ENCODE measurements at regions not wholly inside any gene's neighbourhood (a gene's known extent, or its start where the extent isn't known, plus 50 kb on each side); places are given as distances from the start of the nearest gene placed in this dataset.

DNA sequence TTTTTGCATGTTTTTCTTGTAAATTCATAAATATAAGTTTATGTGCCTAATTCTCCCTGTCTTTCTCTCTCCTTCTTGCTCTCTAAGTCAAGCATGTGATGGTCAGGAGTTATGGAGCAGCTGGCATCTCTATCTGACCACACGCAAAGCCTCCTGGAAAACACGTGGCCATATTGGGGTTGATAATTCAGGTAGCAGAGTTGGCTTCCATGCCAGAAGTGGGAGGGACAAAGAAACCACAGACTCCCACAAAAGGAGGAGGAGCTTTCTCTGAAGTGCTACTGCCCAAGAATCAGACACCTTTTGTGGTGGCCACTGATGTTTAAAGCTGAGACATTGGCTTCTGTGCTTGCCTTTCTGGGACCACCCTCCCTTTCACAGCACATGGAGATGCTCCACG, 517.6 kb upstream of the TMEM132C start:
- TF ChIP-seq, protein P1, sequence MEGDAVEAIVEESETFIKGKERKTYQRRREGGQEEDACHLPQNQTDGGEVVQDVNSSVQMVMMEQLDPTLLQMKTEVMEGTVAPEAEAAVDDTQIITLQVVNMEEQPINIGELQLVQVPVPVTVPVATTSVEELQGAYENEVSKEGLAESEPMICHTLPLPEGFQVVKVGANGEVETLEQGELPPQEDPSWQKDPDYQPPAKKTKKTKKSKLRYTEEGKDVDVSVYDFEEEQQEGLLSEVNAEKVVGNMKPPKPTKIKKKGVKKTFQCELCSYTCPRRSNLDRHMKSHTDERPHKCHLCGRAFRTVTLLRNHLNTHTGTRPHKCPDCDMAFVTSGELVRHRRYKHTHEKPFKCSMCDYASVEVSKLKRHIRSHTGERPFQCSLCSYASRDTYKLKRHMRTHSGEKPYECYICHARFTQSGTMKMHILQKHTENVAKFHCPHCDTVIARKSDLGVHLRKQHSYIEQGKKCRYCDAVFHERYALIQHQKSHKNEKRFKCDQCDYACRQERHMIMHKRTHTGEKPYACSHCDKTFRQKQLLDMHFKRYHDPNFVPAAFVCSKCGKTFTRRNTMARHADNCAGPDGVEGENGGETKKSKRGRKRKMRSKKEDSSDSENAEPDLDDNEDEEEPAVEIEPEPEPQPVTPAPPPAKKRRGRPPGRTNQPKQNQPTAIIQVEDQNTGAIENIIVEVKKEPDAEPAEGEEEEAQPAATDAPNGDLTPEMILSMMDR (IDR thresholded peaks at IDR 0.05) = no peak
- TF ChIP-seq POLR2A (IDR thresholded peaks at IDR 0.05) = no peak
